HepG2 (cell line): ENCODE measurements at regions not wholly inside any gene's neighbourhood (a gene's known extent, or its start where the extent isn't known, plus 50 kb on each side); places are given as distances from the start of the nearest gene placed in this dataset.

Source experiments
- ATAC-seq: fragments of 200-7000 bp; cut with Tn5 transposase; 3 replicates; pipeline ENCODE4 v1.9.1; 2020; ENCODE audit warnings: mild to moderate bottlenecking, moderate library complexity
- BruUV-seq: library from RNA; stranded (reverse); fragments of 400-500 nt; replicated peaks from 2 replicates; lab custom pipeline; 2021; lab: Mats Ljungman, UMichigan
- CTCF ChIA-PET: fragments of 300-600 bp; formaldehyde crosslinking; extraction: SDS; loops from one replicate; lab custom pipeline; 2021; ENCODE audit warnings: low total read pairs, inconsistent platforms, low intra/inter-chr PET ratio; lab: Yijun Ruan, JAX
- POLR2A ChIA-PET: fragments of 350-600 bp; sonication (Branson Sonifier 250); formaldehyde crosslinking; loops from one replicate; lab custom pipeline; 2020; ENCODE audit warnings: antibody characterized with exemption, inconsistent platforms; lab: Yijun Ruan, JAX
- DNase-seq: peaks from one replicate; pipeline ENCODE4 v3.0.0-alpha.2; 2015; ENCODE audit warnings: low spot score
- FAIRE-seq: peaks from 3 replicates; lab custom pipeline; 2011; peaks lifted over from hg19 to GRCh38; lab: Jason Lieb, UNC
- H2AFZ ChIP-seq: one replicate; pipeline ENCODE4 v1.6.1; 2011; ENCODE audit warnings: low read length, inconsistent platforms
- H3K27ac ChIP-seq: fragments of 300-600 bp; 3 replicates; pipeline ENCODE4 v1.8.0; 2011; ENCODE audit warnings: mixed run types, mild to moderate bottlenecking, mixed read lengths, low read length, inconsistent platforms; ENCODE audit not compliant: insufficient read depth; ENCODE audit errors: extremely low read length
- H3K27me3 ChIP-seq, 2 experiments: fragments of 200-600 bp in 1 of 2; 2 replicates in 1 of 2; 3 replicates in 1 of 2; pipeline versions ENCODE4 v1.6.0 to v1.8.0; 2011; ENCODE audit warnings: low read length in 2 of 2, mild to moderate bottlenecking in 2 of 2, moderate library complexity in 2 of 2, inconsistent platforms in 1 of 2; ENCODE audit not compliant: insufficient read depth in 2 of 2, control insufficient read depth in 1 of 2
- H3K36me3 ChIP-seq, 2 experiments: fragments of 200-600 bp in 1 of 2; replicated peaks in 1 of 2; 2 replicates in 1 of 2; 3 replicates in 1 of 2; pipeline versions ENCODE4 v1.5.1 to v1.8.0; 2011; ENCODE audit warnings: low read length in 2 of 2, inconsistent platforms in 1 of 2; ENCODE audit not compliant: insufficient read depth in 2 of 2, control insufficient read depth in 1 of 2
- H3K4me1 ChIP-seq: 2 replicates; pipeline ENCODE4 v1.5.1; 2012; ENCODE audit warnings: low read length, inconsistent platforms; ENCODE audit not compliant: insufficient read depth
- H3K4me2 ChIP-seq: 2 replicates; pipeline ENCODE4 v1.6.0; 2011; ENCODE audit warnings: low read depth, low read length, inconsistent platforms
- H3K4me3 ChIP-seq, 3 experiments: fragments of 200-600 bp in 1 of 3; sonication (generic), shearing (Covaris generic) in 1 of 3; replicated peaks in 1 of 3; 2 replicates each; pipeline ENCODE4 v1.5.1; 2011 to 2016; ENCODE audit warnings: low read length in 3 of 3, inconsistent platforms in 2 of 3, low read depth in 2 of 3, mild to moderate bottlenecking in 2 of 3, control low read depth in 1 of 3, mixed read lengths in 1 of 3; ENCODE audit not compliant: insufficient read depth in 1 of 3
- H3K79me2 ChIP-seq: one replicate; pipeline ENCODE4 v1.6.1; 2011; ENCODE audit warnings: low read length, inconsistent platforms; ENCODE audit not compliant: insufficient read depth
- H3K9ac ChIP-seq: 2 replicates; pipeline ENCODE4 v1.6.0; 2011; ENCODE audit warnings: mild to moderate bottlenecking, low read depth, low read length, inconsistent platforms; ENCODE audit not compliant: insufficient read depth
- H3K9me3 ChIP-seq: 2 replicates; pipeline ENCODE4 v1.5.1; 2012; ENCODE audit warnings: mild to moderate bottlenecking, low read length
- H4K20me1 ChIP-seq: 2 replicates; pipeline ENCODE4 v1.6.0; 2011; ENCODE audit warnings: inconsistent platforms, mild to moderate bottlenecking, low read length, moderate library complexity; ENCODE audit not compliant: insufficient read depth
- ARNT ChIP-seq: fragments of 450-650 bp; IDR thresholded peaks from 2 replicates; pipeline ENCODE4 v1.6.1; 2017
- MYC ChIP-seq: sonication (generic); formaldehyde crosslinking; IDR thresholded peaks from 2 replicates; pipeline ENCODE4 v1.9.0; 2021; ENCODE audit warnings: missing genetic modification reagents, borderline replicate concordance
- SAP130 ChIP-seq: IDR thresholded peaks from 2 replicates; pipeline ENCODE4 v1.6.1; 2016; ENCODE audit warnings: low read depth
- SRF ChIP-seq: IDR thresholded peaks from 2 replicates; pipeline ENCODE4 v1.6.1; 2011; ENCODE audit warnings: mild to moderate bottlenecking, low read depth, low read length, moderate library complexity
- YEATS4 ChIP-seq: sonication (generic); formaldehyde crosslinking; IDR thresholded peaks from 2 replicates; pipeline ENCODE4 v1.4.0; 2020; ENCODE audit warnings: missing genetic modification reagents, borderline replicate concordance
- WGBS: methylation state at CpG from one replicate; pipeline ENCODE4 v1.1.6; 2017; ENCODE audit warnings: low lambda C conversion rate; 5-methylcytosine and 5-hydroxymethylcytosine counted together
- in situ Hi-C: cut with HindIII; loops from 2 replicates; pipeline ENCODE4 v1.10.0; 2017; ENCODE audit warnings: low pct_unique_long_range_greater_than_20kb; ENCODE audit not compliant: extremely low pct_ligation_motif_present
- intact Hi-C: fragments of 100-400 bp; cut with micrococcal nuclease; formaldehyde crosslinking; loops from one replicate; pipeline ENCODE4 v1.10.0; 2022; ENCODE audit not compliant: unreplicated experiment

DNA sequence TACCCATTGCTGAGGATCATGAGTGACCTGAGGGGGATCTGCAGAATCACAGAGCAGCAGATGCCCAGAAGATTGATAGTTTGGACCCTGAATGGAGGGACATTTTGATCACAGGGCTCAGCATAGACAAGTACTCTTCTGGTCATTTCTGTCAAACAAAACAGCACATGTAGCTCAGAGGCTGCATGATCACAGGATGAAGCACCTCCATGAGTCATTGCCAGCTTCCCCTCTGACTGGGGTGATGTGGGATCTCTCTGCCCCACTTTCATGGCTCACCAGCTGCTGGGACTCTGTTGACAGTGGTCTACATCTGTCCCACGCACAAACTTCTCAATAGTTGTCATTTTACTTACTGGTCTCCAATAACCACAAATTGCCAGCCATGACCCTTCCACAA, 264.1 kb downstream of the RPIA start:
- H3K27ac ChIP-seq = no peak overlapping the region
- no peak overlapping the region for H3K9ac ChIP-seq
- H3K4me1 ChIP-seq = no peaks in the 10 kb centered on the region
- H3K4me2 ChIP-seq = no peak overlapping the region
- H4K20me1 ChIP-seq = no peaks in the 10 kb centered on the region
- H3K79me2 ChIP-seq = no peaks in the 10 kb centered on the region
- FAIRE-seq (no peak), ATAC-seq (no peak), DNase-seq (no peak)
- intact Hi-C loops (no loop called here), in situ Hi-C loops (no loop called here)
- H2AFZ ChIP-seq = no peak overlapping the region
- TF ChIP-seq SAP130 (CRISPR knock-in tag) (no peak), MYC (CRISPR knock-in tag) (no peak), YEATS4 (CRISPR knock-in tag) (no peak)
- BruUV-seq = no TSS peak
- H3K9me3 ChIP-seq = no peaks in the 10 kb centered on the region
- H3K27me3 ChIP-seq = peaks cover 1 to 9% of the 10 kb centered on the region in 2 experiments; a peak in 1 of 5 replicates
- no peaks in the 10 kb centered on the region for H3K36me3 ChIP-seq
- POLR2A ChIA-PET = no interaction called here
- CTCF ChIA-PET = no interaction called here
- no peak overlapping the region for H3K4me3 ChIP-seq
- 0% methylated on average over 1 of the region's 1 CpG for WGBS

- no peak for FAIRE-seq
- Histone ChIP-seq H3K4me3 (no peak overlapping the region), H3K36me3 (no peaks in the 10 kb centered on the region), H4K20me1 (no peaks in the 10 kb centered on the region), H3K9me3 (no peaks in the 10 kb centered on the region), H3K27ac (no peak overlapping the region), H3K4me2 (no peak overlapping the region), H3K4me1 (no peaks in the 10 kb centered on the region), H3K79me2 (no peaks in the 10 kb centered on the region), H3K27me3 (peaks cover 1 to 3% of the 10 kb centered on the region in 2 experiments; a peak in 1 of 5 replicates), H2AFZ (no peak overlapping the region), H3K9ac (no peak overlapping the region)
- ChIA-PET CTCF (no interaction called here), POLR2A (no interaction called here)
- TF ChIP-seq SRF (no peak), ARNT (no peak)
- BruUV-seq = no TSS peak
- DNase-seq = no peak
- in situ Hi-C loops (no loop called here), intact Hi-C loops (no loop called here)
- WGBS = under 1% methylated on average over 2 of the region's 2 CpGs
- no peak for ATAC-seq
Measured at GRCh38 chr2:88959480-88960204, 268.2 kb downstream of the RPIA start.
